IPS-18a (cell line): ENCODE measurements at regions not wholly inside any gene's neighbourhood (a gene's known extent, or its start where the extent isn't known, plus 50 kb on each side); places are given as distances from the start of the nearest gene placed in this dataset.
A peak's percentile ranks its signal among the peaks of the same experiment; 100 is the strongest.
"Not testable (repeated sequence)": the region's sequence is repeated elsewhere in the genome, so short reads cannot be mapped to it uniquely, and the experiment has no call there.

Experiments used
- H3K27ac ChIP-seq: one replicate; pipeline ENCODE4 v1.5.1; 2013; ENCODE audit warnings: low read length
- H3K27me3 ChIP-seq: one replicate; pipeline ENCODE4 v1.6.1; 2013; ENCODE audit warnings: mild to moderate bottlenecking, low read length; ENCODE audit not compliant: control insufficient read depth, insufficient read depth
- H3K36me3 ChIP-seq: one replicate; pipeline ENCODE4 v1.6.1; 2013; ENCODE audit warnings: low read depth, low read length; ENCODE audit not compliant: control insufficient read depth
- H3K4me1 ChIP-seq: one replicate; pipeline ENCODE4 v1.6.1; 2013; ENCODE audit warnings: low read depth, low read length; ENCODE audit not compliant: control insufficient read depth
- H3K4me3 ChIP-seq: one replicate; pipeline ENCODE4 v1.5.1; 2013; ENCODE audit warnings: low read length
- H3K9ac ChIP-seq: one replicate; pipeline ENCODE4 v1.6.1; 2013; ENCODE audit warnings: mild to moderate bottlenecking, low read length, moderate library complexity
- H3K9me3 ChIP-seq: one replicate; pipeline ENCODE4 v1.6.1; 2013; ENCODE audit warnings: low read depth, low read length; ENCODE audit not compliant: control insufficient read depth

GRCh38 chr4:134537701-134538100, 336.1 kb upstream of the PABPC4L start:
- Histone ChIP-seq H3K9ac (no peak overlapping the region), H3K4me3 (no peak overlapping the region), H3K27me3 (no peaks in the 10 kb centered on the region), H3K36me3 (no peaks in the 10 kb centered on the region), H3K27ac (no peak overlapping the region), H3K9me3 (no peaks in the 10 kb centered on the region), H3K4me1 (no peaks in the 10 kb centered on the region)

- Histone ChIP-seq H3K4me1 (peaks cover 16% of the 10 kb centered on the region), H3K27me3 (no peaks in the 10 kb centered on the region), H3K9ac (no peak overlapping the region), H3K27ac (no peak overlapping the region), H3K36me3 (no peaks in the 10 kb centered on the region), H3K4me3 (no peak overlapping the region), H3K9me3 (no peaks in the 10 kb centered on the region)
Observed at GRCh38 chr4:134533068-134533467, 331.5 kb upstream of the PABPC4L start.

GRCh38 chr4:134531013-134531412, 329.4 kb upstream of the PABPC4L start:
- H3K27ac ChIP-seq, result no peak overlapping the region
- no peak overlapping the region for H3K4me3 ChIP-seq
- no peaks in the 10 kb centered on the region for H3K9me3 ChIP-seq
- peaks cover 16% of the 10 kb centered on the region for H3K4me1 ChIP-seq
- H3K27me3 ChIP-seq, result no peaks in the 10 kb centered on the region
- H3K36me3 ChIP-seq, result no peaks in the 10 kb centered on the region
- no peak overlapping the region for H3K9ac ChIP-seq

- Histone ChIP-seq H3K4me1 (peaks cover 16% of the 10 kb centered on the region), H3K27ac (no peak overlapping the region), H3K9me3 (no peaks in the 10 kb centered on the region), H3K27me3 (no peaks in the 10 kb centered on the region), H3K36me3 (no peaks in the 10 kb centered on the region), H3K9ac (no peak overlapping the region), H3K4me3 (no peak overlapping the region)
Observed at GRCh38 chr4:134529629-134530028, 328.0 kb upstream of the PABPC4L start.

- H3K9me3 ChIP-seq, result no peaks in the 10 kb centered on the region
- H3K27ac ChIP-seq, result no peak overlapping the region
- H3K36me3 ChIP-seq, result no peaks in the 10 kb centered on the region
- peak overlapping the region; percentile 33 for H3K4me3 ChIP-seq
- peaks cover 12% of the 10 kb centered on the region for H3K4me1 ChIP-seq
- peak overlapping the region; percentile 7 for H3K9ac ChIP-seq
- H3K27me3 ChIP-seq, result no peaks in the 10 kb centered on the region
Observed at GRCh38 chr4:134518574-134519217, 317.1 kb upstream of the PABPC4L start.

- H3K4me1 ChIP-seq, result no peaks in the 10 kb centered on the region
- H3K9me3 ChIP-seq, result no peaks in the 10 kb centered on the region
- H3K36me3 ChIP-seq, result no peaks in the 10 kb centered on the region
- no peak overlapping the region for H3K27ac ChIP-seq
- H3K27me3 ChIP-seq, result no peaks in the 10 kb centered on the region
- no peak overlapping the region for H3K4me3 ChIP-seq
- H3K9ac ChIP-seq, result no peak overlapping the region
Observed at GRCh38 chr4:134510544-134510943, 309.0 kb upstream of the PABPC4L start.

GRCh38 chr4:134505511-134505910, 303.9 kb upstream of the PABPC4L start:
- H3K36me3 ChIP-seq, result no peaks in the 10 kb centered on the region
- H3K9ac ChIP-seq, result no peak overlapping the region
- no peak overlapping the region for H3K4me3 ChIP-seq
- no peaks in the 10 kb centered on the region for H3K27me3 ChIP-seq
- no peaks in the 10 kb centered on the region for H3K4me1 ChIP-seq
- H3K27ac ChIP-seq, result no peak overlapping the region
- peaks cover 5% of the 10 kb centered on the region for H3K9me3 ChIP-seq

GRCh38 chr4:134501973-134502643, 300.5 kb upstream of the PABPC4L start:
- Histone ChIP-seq H3K27ac (no peak overlapping the region), H3K9ac (no peak overlapping the region), H3K4me1 (no peaks in the 10 kb centered on the region), H3K4me3 (no peak overlapping the region), H3K27me3 (no peaks in the 10 kb centered on the region), H3K36me3 (no peaks in the 10 kb centered on the region), H3K9me3 (peaks cover 5% of the 10 kb centered on the region)

GRCh38 chr4:134501488-134501887, 299.9 kb upstream of the PABPC4L start:
- H3K4me3 ChIP-seq, H3K36me3 ChIP-seq, H3K9ac ChIP-seq, H3K27ac ChIP-seq, H3K4me1 ChIP-seq, H3K9me3 ChIP-seq, H3K27me3 ChIP-seq: not testable (repeated sequence)

- Histone ChIP-seq H3K9ac (no peak overlapping the region), H3K36me3 (no peaks in the 10 kb centered on the region), H3K9me3 (peaks cover 5% of the 10 kb centered on the region), H3K4me3 (no peak overlapping the region), H3K4me1 (no peaks in the 10 kb centered on the region), H3K27me3 (no peaks in the 10 kb centered on the region), H3K27ac (no peak overlapping the region)
Observed at GRCh38 chr4:134499074-134499473, 297.5 kb upstream of the PABPC4L start.

- H3K9ac ChIP-seq, result no peak overlapping the region
- no peaks in the 10 kb centered on the region for H3K36me3 ChIP-seq
- H3K27ac ChIP-seq, result no peak overlapping the region
- H3K4me1 ChIP-seq, result no peaks in the 10 kb centered on the region
- H3K9me3 ChIP-seq, result no peaks in the 10 kb centered on the region
- no peaks in the 10 kb centered on the region for H3K27me3 ChIP-seq
- H3K4me3 ChIP-seq, result no peak overlapping the region
Observed at GRCh38 chr4:134490863-134491262, 289.3 kb upstream of the PABPC4L start.

GRCh38 chr4:134483514-134483913, 281.9 kb upstream of the PABPC4L start:
- not testable (repeated sequence) for H3K9ac ChIP-seq, H3K27me3 ChIP-seq, H3K4me3 ChIP-seq, H3K4me1 ChIP-seq, H3K36me3 ChIP-seq, H3K9me3 ChIP-seq, H3K27ac ChIP-seq
